Stimulated activated CD8-positive, alpha-beta memory T cell treated with anti-CD3 and anti-CD28 coated beads, Interleukin-12 subunit alpha, Interleukin-12 subunit beta, amount 100 ng/mL, for 1 hour (primary cell): ENCODE measurements at regions not wholly inside any gene's neighbourhood (a gene's known extent, or its start where the extent isn't known, plus 50 kb on each side); places are given as distances from the start of the nearest gene placed in this dataset.
"Not testable (repeated sequence)": the region's sequence is repeated elsewhere in the genome, so short reads cannot be mapped to it uniquely, and the experiment has no call there.

Source experiments
- DNase-seq: peaks from one replicate; pipeline ENCODE4 v3.0.0-alpha.2; 2020; ENCODE audit warnings: low read depth

DNA sequence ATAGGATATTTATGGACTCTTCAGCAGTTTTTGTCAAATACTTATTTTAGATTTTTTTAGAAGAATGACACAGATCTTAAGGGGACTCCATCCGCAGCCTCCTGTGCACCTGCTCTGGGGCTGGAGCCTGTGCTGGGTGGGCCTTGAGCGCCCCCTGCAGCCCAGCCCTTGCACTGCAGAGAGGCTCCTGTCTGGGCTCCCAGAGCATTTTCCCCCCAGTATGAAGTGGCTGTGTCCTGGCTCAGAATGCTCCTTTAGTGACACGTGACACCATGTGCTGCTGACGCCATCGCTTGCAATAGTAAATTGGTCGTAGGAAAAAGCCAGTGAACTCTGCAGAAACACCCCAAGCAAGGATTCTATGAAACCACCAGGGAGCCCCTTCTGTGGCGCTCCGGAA is 479.7 kb downstream of the TMEM121 start:
- DNase-seq: not testable (repeated sequence)

DNA sequence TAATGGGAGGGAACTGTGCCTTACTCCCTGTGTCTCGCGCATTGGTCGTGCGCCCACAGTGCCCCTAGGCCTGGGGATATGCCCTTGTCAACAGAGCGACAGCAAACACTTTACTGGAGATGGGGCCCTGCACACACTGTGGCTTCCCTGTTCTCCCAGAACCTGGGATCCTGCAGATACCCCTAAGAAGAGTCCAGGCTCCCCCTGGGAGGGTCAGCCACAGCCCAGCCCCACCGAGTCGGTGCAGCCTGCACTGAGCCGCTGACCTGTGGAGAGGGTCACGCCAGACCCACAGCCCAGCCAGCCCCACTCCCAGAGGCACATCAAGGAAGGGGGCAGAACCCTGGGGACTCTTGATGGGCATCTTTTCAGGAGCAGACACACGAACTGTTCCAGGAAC is 480.3 kb downstream of the TMEM121 start:
- not testable (repeated sequence) for DNase-seq

- no peak for DNase-seq
These were observed 484.4 kb downstream of the TMEM121 start for GRCh38 chr14:106010783-106011182.

- peak; percentile 55 for DNase-seq
These were observed 485.4 kb downstream of the TMEM121 start for GRCh38 chr14:106011631-106012360.

GRCh38 chr14:106012361-106012725 is 486.0 kb downstream of the TMEM121 start:
- not testable (repeated sequence) for DNase-seq

DNA sequence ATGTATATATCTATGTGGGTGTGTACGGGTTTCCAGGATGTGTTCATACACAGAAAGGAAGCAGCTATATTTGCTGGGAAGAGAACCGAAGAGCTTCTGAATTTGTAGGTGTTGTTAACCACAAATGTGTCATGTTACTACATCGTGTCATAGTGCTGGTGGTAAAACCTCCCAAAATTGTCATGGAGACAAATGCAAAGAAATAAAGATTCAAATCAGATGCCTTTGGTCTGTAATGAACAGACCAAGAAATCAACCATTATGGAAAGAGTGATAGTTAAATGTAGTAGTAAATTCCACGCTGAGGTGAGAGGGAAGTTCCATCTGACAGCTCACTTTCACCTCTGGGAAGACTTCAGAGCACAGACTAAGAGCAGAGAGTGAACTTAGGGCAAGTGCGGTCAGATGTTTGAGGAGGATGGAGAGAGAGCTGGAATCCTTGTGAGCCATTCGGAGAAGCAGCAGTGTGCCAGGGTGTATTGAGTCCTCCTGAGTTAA is 487.5 kb downstream of the TMEM121 start:
- no peak for DNase-seq

GRCh38 chr14:106017952-106018351 is 491.6 kb downstream of the TMEM121 start:
- not testable (repeated sequence) for DNase-seq

- no peak for DNase-seq
These were observed 495.4 kb downstream of the TMEM121 start for GRCh38 chr14:106021832-106022231.

DNA sequence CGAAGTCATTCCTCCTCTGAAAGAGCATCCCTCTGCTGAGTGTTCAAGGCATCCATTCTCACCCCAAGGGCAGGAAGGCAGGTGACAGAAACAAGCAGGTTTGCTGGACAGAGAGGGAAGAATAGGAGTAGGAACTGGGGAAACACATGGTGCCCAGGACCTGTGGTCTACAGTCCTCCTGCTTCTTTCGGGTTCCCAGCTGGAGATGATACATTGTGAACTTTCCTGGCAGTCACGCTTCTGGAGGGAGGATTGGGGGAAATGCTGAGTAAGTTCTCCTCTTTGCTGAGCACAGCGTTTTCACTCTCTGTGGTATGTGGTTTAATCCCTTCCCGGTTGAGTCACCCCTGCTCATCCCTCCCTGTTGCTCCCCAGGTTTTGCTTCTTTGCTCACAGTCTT is 496.3 kb downstream of the TMEM121 start:
- not testable (repeated sequence) for DNase-seq

GRCh38 chr14:106023411-106023810 is 497.0 kb downstream of the TMEM121 start:
- no peak for DNase-seq

GRCh38 chr14:106024983-106025604 is 498.7 kb downstream of the TMEM121 start:
- no peak for DNase-seq

DNA sequence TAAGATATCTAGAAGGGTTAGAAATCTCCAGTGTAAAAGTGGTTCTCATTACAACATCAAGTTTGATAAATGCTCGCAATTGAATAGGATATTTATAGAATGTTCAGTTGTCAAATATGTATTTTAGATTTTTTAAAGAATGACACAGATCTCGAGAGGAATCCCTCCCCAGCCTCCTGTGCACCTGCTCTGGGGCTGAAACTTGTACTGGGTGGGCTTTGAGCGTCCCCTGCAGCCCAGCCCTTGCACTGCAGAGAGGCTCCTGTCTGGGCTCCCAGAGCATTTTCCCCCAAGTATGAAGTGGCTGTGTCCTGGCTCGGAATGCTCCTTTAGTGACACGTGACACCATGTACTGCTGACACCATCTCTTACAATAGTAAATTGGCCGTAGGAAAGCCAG is 499.6 kb downstream of the TMEM121 start:
- DNase-seq: no peak

DNA sequence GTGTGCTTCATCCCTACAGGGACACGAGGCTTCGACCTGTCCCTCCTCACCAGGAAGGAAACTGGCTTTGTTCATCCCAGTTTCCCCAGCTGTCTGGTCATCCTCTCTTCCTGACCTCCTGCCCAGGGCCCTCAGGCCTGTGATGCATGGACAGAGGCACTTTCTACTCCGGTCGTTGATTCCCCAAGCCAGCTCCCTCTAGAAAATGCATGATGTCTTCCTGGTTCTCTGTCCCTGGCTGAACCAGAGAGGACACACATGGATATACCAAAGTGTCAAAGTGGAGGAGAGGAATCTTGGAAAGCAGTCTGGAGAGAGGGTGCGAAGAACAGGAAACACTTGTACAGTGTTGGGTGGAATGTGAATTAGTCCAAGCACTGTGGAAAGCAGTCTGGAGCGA is 501.4 kb downstream of the TMEM121 start:
- not testable (repeated sequence) for DNase-seq

GRCh38 chr14:106029959-106030358 is 503.6 kb downstream of the TMEM121 start:
- no peak for DNase-seq

GRCh38 chr14:106037380-106037779 is 511.0 kb downstream of the TMEM121 start:
- no peak for DNase-seq

- no peak for DNase-seq
These were observed 511.9 kb downstream of the TMEM121 start for GRCh38 chr14:106038263-106038662.

DNA sequence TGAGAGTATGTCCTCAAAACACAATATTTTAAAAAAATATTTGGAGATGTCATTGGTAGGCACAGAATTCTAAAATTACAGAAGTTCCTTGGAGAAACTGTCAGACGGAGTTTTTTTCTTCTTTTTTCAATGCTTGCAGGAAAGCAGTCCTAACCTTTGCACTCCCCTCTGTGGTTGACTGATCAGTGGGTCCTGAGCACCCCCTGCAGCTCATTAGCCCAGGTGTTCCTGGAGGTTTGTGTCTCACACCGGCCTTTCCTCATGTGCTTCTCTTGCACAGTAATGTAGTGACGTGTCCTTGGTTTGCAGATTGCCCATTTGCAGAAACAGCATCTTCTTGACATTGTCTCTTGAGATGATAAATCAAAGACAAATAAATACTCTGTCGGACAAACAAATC is 513.0 kb downstream of the TMEM121 start:
- DNase-seq: no peak

DNA sequence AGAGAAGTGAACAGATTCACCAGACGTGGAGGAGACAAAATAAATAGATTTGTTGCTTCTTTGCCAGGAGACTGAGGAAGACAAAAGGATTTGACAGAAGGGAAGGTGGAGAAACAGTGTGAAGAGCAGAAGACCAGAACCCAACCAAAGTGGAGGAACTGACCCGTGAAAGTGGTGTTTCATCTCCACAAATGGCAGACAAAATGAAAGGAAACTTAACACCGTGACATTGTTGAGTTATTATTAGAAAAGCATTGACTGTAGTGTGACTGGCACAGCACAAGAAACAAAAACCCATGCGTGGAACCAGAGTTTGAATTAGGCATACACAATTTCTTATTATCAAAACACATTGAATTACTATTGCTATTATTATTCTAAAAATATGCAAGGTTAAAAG is 518.1 kb downstream of the TMEM121 start:
- no peak for DNase-seq

DNA sequence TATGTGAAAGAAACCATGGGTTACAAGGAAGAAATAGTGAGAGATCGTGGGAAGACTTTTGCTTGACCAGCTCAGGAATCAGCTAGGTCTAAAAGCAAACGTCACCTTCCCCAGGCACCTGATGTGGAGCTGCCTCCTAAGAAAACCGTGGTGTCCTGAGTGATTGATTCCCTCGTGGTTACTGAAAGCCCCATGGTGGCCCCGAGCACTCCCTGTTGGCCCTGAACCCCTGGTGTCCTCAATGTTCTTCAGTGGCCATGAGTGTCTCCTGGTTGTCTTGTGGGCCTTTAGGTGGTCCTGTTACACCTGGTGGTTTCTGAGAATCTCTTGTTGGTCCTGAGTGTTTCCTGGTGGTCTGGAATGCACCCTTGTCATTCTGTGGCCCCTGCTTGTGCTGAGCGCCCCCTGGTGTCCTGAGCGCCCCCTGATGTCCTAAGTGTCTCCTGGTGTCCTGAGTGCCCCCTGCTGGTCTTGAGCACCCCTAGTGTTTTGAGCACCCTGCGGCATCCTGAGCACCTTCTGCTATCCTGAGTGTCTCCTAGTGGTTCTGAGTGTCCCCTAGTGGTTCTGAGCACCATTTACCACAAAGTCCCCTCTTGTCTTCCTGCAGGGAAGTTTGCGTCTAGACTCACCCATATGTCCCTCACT is 518.7 kb downstream of the TMEM121 start:
- peak; percentile 65 for DNase-seq

- no peak for DNase-seq
These were observed 525.4 kb downstream of the TMEM121 start for GRCh38 chr14:106051796-106052195.

DNA sequence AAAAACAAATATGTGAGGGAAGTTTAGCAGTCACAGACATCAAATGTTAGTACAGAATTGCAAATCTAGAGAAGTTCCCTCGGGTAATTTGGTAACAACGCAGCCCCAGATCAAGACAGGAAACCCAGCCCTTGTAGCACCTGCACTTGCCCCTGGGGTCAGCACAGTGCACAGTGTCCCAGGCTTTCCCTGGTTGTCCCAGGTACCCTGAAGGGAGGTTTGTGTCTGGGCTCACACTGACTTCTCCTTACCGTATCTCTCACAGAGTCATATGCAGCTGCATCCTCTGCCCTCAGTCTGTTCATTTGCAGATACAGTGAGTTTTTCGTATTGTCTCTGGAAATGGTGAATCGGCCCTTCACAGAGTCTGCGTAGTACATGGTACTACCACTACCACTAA is 528.9 kb downstream of the TMEM121 start:
- no peak for DNase-seq

DNA sequence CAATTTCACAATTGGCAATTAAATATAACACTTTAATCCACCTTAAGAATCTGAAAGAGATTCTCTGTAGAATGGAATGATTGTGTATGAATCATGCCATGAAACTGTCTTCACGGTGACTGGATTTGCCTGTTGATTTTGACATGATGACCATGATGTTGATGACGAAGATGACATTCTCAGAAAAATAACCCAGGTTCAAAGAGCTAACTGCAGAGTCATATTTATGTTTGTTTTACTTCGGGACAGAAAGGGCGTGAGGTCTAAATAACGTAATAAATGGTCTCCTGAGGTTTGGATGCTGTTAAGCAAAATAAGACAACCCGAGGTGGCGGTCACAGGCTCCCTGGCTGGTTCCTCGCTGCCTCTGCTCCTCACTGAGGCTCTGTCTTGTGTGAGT is 532.0 kb downstream of the TMEM121 start:
- DNase-seq: no peak

GRCh38 chr14:106060276-106060975 is 534.0 kb downstream of the TMEM121 start:
- DNase-seq: no peak
